DND-41 (cell line): ENCODE measurements at regions not wholly inside any gene's neighbourhood (a gene's known extent, or its start where the extent isn't known, plus 50 kb on each side); places are given as distances from the start of the nearest gene placed in this dataset.

Experiments used
- CTCF ChIP-seq: IDR thresholded peaks from 2 replicates; pipeline ENCODE4 v1.5.1; 2012; ENCODE audit warnings: borderline replicate concordance, low read length, moderate library complexity, mild to moderate bottlenecking; ENCODE audit not compliant: poor library complexity, severe bottlenecking; ENCODE audit errors: extremely low read depth
- EZH2 ChIP-seq: IDR thresholded peaks from 3 replicates; pipeline ENCODE4 v1.6.1; 2012; ENCODE audit warnings: borderline replicate concordance, low read depth, mild to moderate bottlenecking, moderate library complexity, low read length, inconsistent platforms; ENCODE audit not compliant: severe bottlenecking

- TF ChIP-seq CTCF (no peak), EZH2 (no peak)
Observed at GRCh38 chr10:58140054-58140453, 127.6 kb downstream of the IPMK start.
